Smooth muscle cell (in vitro differentiated cells): ENCODE measurements at regions not wholly inside any gene's neighbourhood (a gene's known extent, or its start where the extent isn't known, plus 50 kb on each side); places are given as distances from the start of the nearest gene placed in this dataset.

Experiments used
- DNase-seq: peaks from one replicate; lab custom pipeline; 2025; ENCODE audit not compliant: unreplicated experiment; lab: John Stamatoyannopoulos, UW
- H2AFZ ChIP-seq: fragments of 200-600 bp; sonication (generic); 2 replicates; pipeline ENCODE4 v1.6.0; 2016; ENCODE audit warnings: antibody characterized with exemption, low read depth, mild to moderate bottlenecking
- H3F3A ChIP-seq: fragments of 200-600 bp; sonication (generic); 2 replicates; pipeline ENCODE4 v1.6.0; 2017; ENCODE audit warnings: antibody characterized with exemption, low read depth
- H3K27ac ChIP-seq: fragments of 200-600 bp; sonication (generic); 2 replicates; pipeline ENCODE4 v1.5.1; 2016; ENCODE audit warnings: low read depth, mild to moderate bottlenecking
- H3K27me3 ChIP-seq: fragments of 200-600 bp; sonication (generic); 2 replicates; pipeline ENCODE4 v1.6.1; 2016; ENCODE audit warnings: low read depth, mild to moderate bottlenecking
- H3K36me3 ChIP-seq: fragments of 200-600 bp; sonication (generic); 2 replicates; pipeline ENCODE4 v1.5.1; 2016; ENCODE audit warnings: low read depth
- H3K4me1 ChIP-seq: fragments of 200-600 bp; sonication (generic); 2 replicates; pipeline ENCODE4 v1.5.1; 2016; ENCODE audit warnings: low read depth
- H3K4me2 ChIP-seq: fragments of 200-600 bp; sonication (generic); 2 replicates; pipeline ENCODE4 v1.6.0; 2016; ENCODE audit warnings: mild to moderate bottlenecking
- H3K4me3 ChIP-seq: fragments of 200-600 bp; sonication (generic); 2 replicates; pipeline ENCODE4 v1.5.1; 2016; ENCODE audit warnings: mild to moderate bottlenecking
- H3K79me2 ChIP-seq: fragments of 200-600 bp; sonication (generic); 2 replicates; pipeline ENCODE4 v1.6.0; 2016; ENCODE audit warnings: low read depth, mild to moderate bottlenecking
- H3K9ac ChIP-seq: fragments of 200-600 bp; sonication (generic); 2 replicates; pipeline ENCODE4 v1.6.0; 2016; ENCODE audit warnings: low read depth
- H3K9me3 ChIP-seq: fragments of 200-600 bp; sonication (generic); replicated peaks from 2 replicates; pipeline ENCODE4 v1.5.1; 2016; ENCODE audit warnings: low read depth
- H4K20me1 ChIP-seq: fragments of 200-600 bp; sonication (generic); 2 replicates; pipeline ENCODE4 v1.6.0; 2016; ENCODE audit warnings: low read depth
- WGBS: methylation state at CpG from one replicate; pipeline ENCODE4 v1.1.7; 2016; ENCODE audit warnings: low lambda C conversion rate; 5-methylcytosine and 5-hydroxymethylcytosine counted together
- TF ChIP-seq, protein P1 (sequence below): fragments of 200-600 bp; sonication (generic); IDR thresholded peaks from 2 replicates; pipeline ENCODE4 v1.5.1; 2017; ENCODE audit warnings: borderline replicate concordance, mild to moderate bottlenecking, antibody characterized with exemption; ENCODE audit not compliant: insufficient read depth, poor library complexity, severe bottlenecking

DNA sequence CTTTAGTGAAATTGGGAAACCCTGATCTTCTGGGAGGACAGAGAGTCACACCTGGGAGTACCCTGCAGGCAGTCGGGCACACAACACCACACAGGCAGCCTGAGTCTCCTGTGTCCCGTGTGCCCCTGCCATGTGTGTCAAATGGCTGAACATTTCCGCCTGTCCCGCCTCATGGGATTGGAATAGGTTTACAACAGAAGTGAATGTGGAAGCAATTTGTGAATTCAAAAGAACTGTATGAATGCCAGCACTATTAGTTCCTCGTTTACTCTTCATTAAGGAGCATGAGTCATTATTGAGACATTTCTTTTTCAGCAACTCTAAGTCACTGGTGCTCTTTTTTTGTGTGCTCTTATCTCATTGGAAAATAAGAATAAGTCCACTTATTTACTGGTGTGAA lies 226.5 kb downstream of the PMP22 start:
- H3F3A ChIP-seq: no peaks in the 10 kb centered on the region
- no peaks in the 10 kb centered on the region for H3K36me3 ChIP-seq
- H3K9me3 ChIP-seq: no peaks in the 10 kb centered on the region
- WGBS: 47% methylated on average over 5 of the region's 5 CpGs
- no peak overlapping the region for H3K27ac ChIP-seq
- H3K9ac ChIP-seq: no peak overlapping the region
- H3K27me3 ChIP-seq: no peaks in the 10 kb centered on the region
- peak overlapping the region; percentile 76 for H3K4me2 ChIP-seq
- H3K4me3 ChIP-seq: no peak overlapping the region
- no peak for DNase-seq
- H3K4me1 ChIP-seq: peaks cover 12% of the 10 kb centered on the region
- TF ChIP-seq, protein P1, sequence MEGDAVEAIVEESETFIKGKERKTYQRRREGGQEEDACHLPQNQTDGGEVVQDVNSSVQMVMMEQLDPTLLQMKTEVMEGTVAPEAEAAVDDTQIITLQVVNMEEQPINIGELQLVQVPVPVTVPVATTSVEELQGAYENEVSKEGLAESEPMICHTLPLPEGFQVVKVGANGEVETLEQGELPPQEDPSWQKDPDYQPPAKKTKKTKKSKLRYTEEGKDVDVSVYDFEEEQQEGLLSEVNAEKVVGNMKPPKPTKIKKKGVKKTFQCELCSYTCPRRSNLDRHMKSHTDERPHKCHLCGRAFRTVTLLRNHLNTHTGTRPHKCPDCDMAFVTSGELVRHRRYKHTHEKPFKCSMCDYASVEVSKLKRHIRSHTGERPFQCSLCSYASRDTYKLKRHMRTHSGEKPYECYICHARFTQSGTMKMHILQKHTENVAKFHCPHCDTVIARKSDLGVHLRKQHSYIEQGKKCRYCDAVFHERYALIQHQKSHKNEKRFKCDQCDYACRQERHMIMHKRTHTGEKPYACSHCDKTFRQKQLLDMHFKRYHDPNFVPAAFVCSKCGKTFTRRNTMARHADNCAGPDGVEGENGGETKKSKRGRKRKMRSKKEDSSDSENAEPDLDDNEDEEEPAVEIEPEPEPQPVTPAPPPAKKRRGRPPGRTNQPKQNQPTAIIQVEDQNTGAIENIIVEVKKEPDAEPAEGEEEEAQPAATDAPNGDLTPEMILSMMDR: no peak
- no peaks in the 10 kb centered on the region for H3K79me2 ChIP-seq
- no peaks in the 10 kb centered on the region for H4K20me1 ChIP-seq
- no peak overlapping the region for H2AFZ ChIP-seq

DNA sequence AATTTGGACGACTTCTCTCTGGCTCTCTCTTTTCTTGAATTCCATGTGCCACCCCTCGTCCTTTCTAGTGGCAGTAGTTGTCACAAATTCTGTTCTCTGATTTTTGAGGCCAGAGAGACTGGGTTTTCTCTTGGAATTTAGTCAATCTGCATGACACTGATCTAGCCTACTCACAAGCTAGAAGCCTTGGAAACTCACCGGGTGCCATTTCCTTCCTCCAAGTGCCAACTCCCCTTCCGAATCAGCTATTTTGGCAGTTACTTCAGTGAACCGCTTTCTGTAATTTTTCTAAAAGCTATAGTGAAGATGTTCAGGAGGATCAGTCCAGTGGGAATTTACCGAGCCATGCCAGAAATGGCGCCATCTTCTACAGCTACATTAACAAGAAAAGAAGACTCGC lies 228.9 kb downstream of the PMP22 start:
- Histone ChIP-seq H3K4me3 (no peak overlapping the region), H3K9me3 (no peaks in the 10 kb centered on the region), H2AFZ (no peak overlapping the region), H4K20me1 (no peaks in the 10 kb centered on the region), H3K36me3 (no peaks in the 10 kb centered on the region), H3K9ac (no peak overlapping the region), H3F3A (no peaks in the 10 kb centered on the region), H3K4me1 (peaks cover 15% of the 10 kb centered on the region), H3K27ac (no peak overlapping the region), H3K79me2 (no peaks in the 10 kb centered on the region), H3K4me2 (no peak overlapping the region), H3K27me3 (no peaks in the 10 kb centered on the region)
- TF ChIP-seq, protein P1: no peak
- no peak for DNase-seq
- 73% methylated on average over 8 of the region's 8 CpGs for WGBS

DNA sequence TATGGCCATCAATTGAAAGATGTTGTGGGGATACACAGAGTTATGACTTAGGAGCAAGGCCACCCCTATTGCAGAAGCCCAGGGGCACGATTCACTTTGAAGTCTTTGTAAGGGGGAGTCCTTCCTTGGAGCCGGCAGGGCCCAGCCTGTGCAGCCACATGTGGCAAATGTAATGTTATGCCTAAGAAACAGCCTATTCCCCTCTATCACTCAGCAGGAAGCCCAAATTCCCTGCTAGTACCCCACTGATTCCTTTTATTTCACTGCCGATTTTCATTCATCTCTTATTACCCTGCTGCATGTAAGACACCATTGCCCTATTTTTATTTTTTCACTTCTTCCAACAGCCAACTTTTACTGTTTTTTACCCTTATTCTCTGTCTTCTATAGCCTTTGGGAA lies 233.2 kb downstream of the PMP22 start:
- H3F3A ChIP-seq: no peaks in the 10 kb centered on the region
- H3K9me3 ChIP-seq: no peaks in the 10 kb centered on the region
- no peak overlapping the region for H3K4me3 ChIP-seq
- TF ChIP-seq, protein P1: no peak
- no peaks in the 10 kb centered on the region for H4K20me1 ChIP-seq
- 84% methylated on average over 3 of the region's 3 CpGs for WGBS
- H3K9ac ChIP-seq: no peak overlapping the region
- no peak overlapping the region for H2AFZ ChIP-seq
- peaks cover 3% of the 10 kb centered on the region for H3K4me1 ChIP-seq
- H3K27ac ChIP-seq: no peak overlapping the region
- no peak for DNase-seq
- H3K36me3 ChIP-seq: no peaks in the 10 kb centered on the region
- H3K79me2 ChIP-seq: no peaks in the 10 kb centered on the region
- no peaks in the 10 kb centered on the region for H3K27me3 ChIP-seq
- H3K4me2 ChIP-seq: no peak overlapping the region

DNA sequence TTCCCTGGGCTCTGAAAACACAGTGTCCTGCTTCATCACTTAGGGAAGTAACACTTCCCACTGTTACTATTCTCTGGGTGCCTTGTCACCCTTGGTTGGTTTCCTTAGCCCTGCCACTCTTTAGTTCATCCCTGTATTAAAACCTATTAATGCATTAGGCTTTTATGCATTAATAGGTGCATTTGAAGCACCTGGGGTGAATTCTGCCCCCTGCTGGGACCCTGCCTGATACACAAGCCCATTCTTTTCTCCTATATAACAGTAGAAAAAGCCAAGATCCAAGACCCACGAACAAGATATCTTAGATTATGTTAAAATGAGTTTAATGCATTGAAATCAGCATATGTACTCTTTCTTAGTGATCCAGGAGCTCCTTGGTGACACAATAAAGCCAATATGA lies 235.7 kb downstream of the PMP22 start:
- H3K27ac ChIP-seq: no peak overlapping the region
- WGBS: 73% methylated on average over 1 of the region's 1 CpG
- no peaks in the 10 kb centered on the region for H3K36me3 ChIP-seq
- no peak overlapping the region for H3K4me3 ChIP-seq
- no peaks in the 10 kb centered on the region for H3K79me2 ChIP-seq
- no peaks in the 10 kb centered on the region for H3K9me3 ChIP-seq
- H3K27me3 ChIP-seq: no peaks in the 10 kb centered on the region
- H2AFZ ChIP-seq: no peak overlapping the region
- peaks cover 3% of the 10 kb centered on the region for H3K4me1 ChIP-seq
- no peak for DNase-seq
- H4K20me1 ChIP-seq: no peaks in the 10 kb centered on the region
- no peak overlapping the region for H3K9ac ChIP-seq
- H3K4me2 ChIP-seq: no peak overlapping the region
- H3F3A ChIP-seq: no peaks in the 10 kb centered on the region
- TF ChIP-seq, protein P1: no peak
